Neural cell (in vitro differentiated cells): ENCODE measurements at regions not wholly inside any gene's neighbourhood (a gene's known extent, or its start where the extent isn't known, plus 50 kb on each side); places are given as distances from the start of the nearest gene placed in this dataset.

ENCODE experiments used
- H2AFZ ChIP-seq: fragments of 200-600, 300-800 bp; sonication (generic), shearing (Covaris generic); 2 replicates; pipeline ENCODE4 v1.6.0; 2014; ENCODE audit warnings: low read depth, mild to moderate bottlenecking, antibody characterized with exemption, low read length, moderate library complexity
- H3F3A ChIP-seq: fragments of 200-600 bp; shearing (Covaris generic); 2 replicates; pipeline ENCODE4 v1.6.1; 2016; ENCODE audit warnings: mild to moderate bottlenecking, moderate library complexity, mixed read lengths, antibody characterized with exemption, low read length; ENCODE audit not compliant: insufficient read depth, poor library complexity, severe bottlenecking
- H3K27ac ChIP-seq: fragments of 200-600, 300-800 bp; sonication (generic), shearing (Covaris generic); 2 replicates; pipeline ENCODE4 v1.5.1; 2014; ENCODE audit warnings: mild to moderate bottlenecking, low read length, moderate library complexity
- H3K27me3 ChIP-seq: fragments of 300-800, 200-600 bp; sonication (generic), shearing (Covaris generic); 2 replicates; pipeline ENCODE4 v1.6.0; 2014; ENCODE audit warnings: mild to moderate bottlenecking, low read depth, low read length, moderate library complexity; ENCODE audit not compliant: insufficient read depth
- H3K36me3 ChIP-seq: fragments of 300-800, 200-600 bp; sonication (generic), shearing (Covaris generic); 2 replicates; pipeline ENCODE4 v1.5.1; 2014; ENCODE audit warnings: mild to moderate bottlenecking, antibody characterized with exemption, low read length, moderate library complexity; ENCODE audit not compliant: insufficient read depth
- H3K4me2 ChIP-seq: fragments of 300-800, 200-600 bp; sonication (generic), shearing (Covaris generic); 2 replicates; pipeline ENCODE4 v1.6.0; 2014; ENCODE audit warnings: mild to moderate bottlenecking, low read length
- H3K4me3 ChIP-seq: fragments of 300-800, 200-600 bp; sonication (generic), shearing (Covaris generic); 2 replicates; pipeline ENCODE4 v1.5.1; 2014; ENCODE audit warnings: mild to moderate bottlenecking, low read length, moderate library complexity
- H3K79me2 ChIP-seq: fragments of 200-600 bp; shearing (Covaris generic); replicated peaks from 2 replicates; pipeline ENCODE4 v1.6.0; 2014; ENCODE audit warnings: mild to moderate bottlenecking, low read length, moderate library complexity; ENCODE audit not compliant: insufficient read depth
- H3K9ac ChIP-seq: fragments of 300-800, 200-600 bp; sonication (generic), shearing (Covaris generic); 2 replicates; pipeline ENCODE4 v1.6.1; 2016; ENCODE audit warnings: mild to moderate bottlenecking, low read length, mixed read lengths
- H3K9me2 ChIP-seq: fragments of 200-600 bp; shearing (Covaris generic); 2 replicates; pipeline ENCODE4 v1.6.1; 2016; ENCODE audit warnings: mild to moderate bottlenecking, low read length, mixed read lengths; ENCODE audit not compliant: insufficient read depth
- H3K9me3 ChIP-seq: fragments of 200-600, 300-800 bp; sonication (generic), shearing (Covaris generic); 2 replicates; pipeline ENCODE4 v1.6.1; 2016; ENCODE audit warnings: mild to moderate bottlenecking, mixed run types, low read length, moderate library complexity, mixed read lengths
- H4K20me1 ChIP-seq: fragments of 200-600 bp; shearing (Covaris generic); 2 replicates; pipeline ENCODE4 v1.6.1; 2016; ENCODE audit warnings: mild to moderate bottlenecking, mixed run types; ENCODE audit not compliant: insufficient read depth
- CTCF ChIP-seq: fragments of 450-650 bp; IDR thresholded peaks from 2 replicates; pipeline ENCODE4 v1.5.1; 2014; ENCODE audit warnings: antibody characterized with exemption, mild to moderate bottlenecking, moderate library complexity; ENCODE audit not compliant: poor library complexity, severe bottlenecking
- EP300 ChIP-seq: fragments of 450-650 bp; conservative IDR thresholded peaks from 2 replicates; pipeline ENCODE4 v1.6.1; 2014; ENCODE audit warnings: antibody characterized with exemption, mild to moderate bottlenecking, moderate library complexity; ENCODE audit not compliant: poor library complexity, severe bottlenecking
- EZH2 ChIP-seq: fragments of 200-600, 300-800 bp; shearing (Covaris generic), sonication (generic); IDR thresholded peaks from 2 replicates; pipeline ENCODE4 v1.6.1; 2014; ENCODE audit warnings: antibody characterized with exemption, low read length, borderline replicate concordance, mild to moderate bottlenecking; ENCODE audit not compliant: insufficient read depth, poor library complexity, severe bottlenecking
- MXI1 ChIP-seq: fragments of 450-650 bp; conservative IDR thresholded peaks from 2 replicates; pipeline ENCODE4 v1.6.1; 2014; ENCODE audit warnings: antibody characterized with exemption, mild to moderate bottlenecking; ENCODE audit not compliant: poor library complexity, severe bottlenecking
- POLR2AphosphoS5 ChIP-seq: IDR thresholded peaks from 2 replicates; pipeline ENCODE4 v1.6.1; 2012
- RAD21 ChIP-seq: fragments of 450-650 bp; conservative IDR thresholded peaks from 2 replicates; pipeline ENCODE4 v1.6.1; 2014; ENCODE audit warnings: antibody characterized with exemption, mild to moderate bottlenecking, moderate library complexity
- REST ChIP-seq: IDR thresholded peaks from 2 replicates; pipeline ENCODE4 v1.6.1; 2012; ENCODE audit warnings: borderline replicate concordance
- SMC3 ChIP-seq: fragments of 450-650 bp; conservative IDR thresholded peaks from 2 replicates; pipeline ENCODE4 v1.6.1; 2014; ENCODE audit warnings: antibody characterized with exemption, mild to moderate bottlenecking, moderate library complexity; ENCODE audit not compliant: poor library complexity
- TAF1 ChIP-seq: IDR thresholded peaks from 2 replicates; pipeline ENCODE4 v1.6.1; 2012; ENCODE audit warnings: low read depth

DNA sequence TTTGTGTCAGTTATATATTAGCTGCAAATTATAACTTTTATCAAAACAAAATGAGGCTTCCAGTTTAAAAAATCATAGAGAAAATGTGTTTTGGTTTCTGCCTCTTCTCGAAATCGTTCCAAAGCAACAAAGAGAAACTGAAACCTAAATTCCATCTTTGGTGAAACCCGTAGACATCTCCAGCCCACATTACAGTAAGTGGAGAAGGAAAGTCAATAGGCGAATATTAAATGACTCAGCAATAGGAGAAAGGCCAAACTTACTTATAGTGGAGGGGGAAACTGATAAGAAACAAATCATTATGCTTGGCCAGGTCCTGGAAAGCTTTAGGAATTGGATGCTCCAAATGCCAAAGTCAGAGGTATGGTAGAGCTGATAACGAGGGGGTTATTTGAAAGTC lies 103.0 kb upstream of the SHISA6 start:
- H4K20me1 ChIP-seq, result no peaks in the 10 kb centered on the region
- H3K4me3 ChIP-seq, result no peak overlapping the region
- TF ChIP-seq SMC3 (no peak), MXI1 (no peak), TAF1 (no peak), RAD21 (no peak), CTCF (no peak), EZH2 (no peak), EP300 (no peak), POLR2AphosphoS5 (no peak), REST (no peak)
- no peak overlapping the region for H2AFZ ChIP-seq
- H3K36me3 ChIP-seq, result no peaks in the 10 kb centered on the region
- H3K9me2 ChIP-seq, result no peaks in the 10 kb centered on the region
- no peak overlapping the region for H3K4me2 ChIP-seq
- H3F3A ChIP-seq, result no peaks in the 10 kb centered on the region
- no peaks in the 10 kb centered on the region for H3K79me2 ChIP-seq
- no peaks in the 10 kb centered on the region for H3K9me3 ChIP-seq
- no peak overlapping the region for H3K9ac ChIP-seq
- H3K27me3 ChIP-seq, result no peaks in the 10 kb centered on the region
- H3K27ac ChIP-seq, result no peak overlapping the region

DNA sequence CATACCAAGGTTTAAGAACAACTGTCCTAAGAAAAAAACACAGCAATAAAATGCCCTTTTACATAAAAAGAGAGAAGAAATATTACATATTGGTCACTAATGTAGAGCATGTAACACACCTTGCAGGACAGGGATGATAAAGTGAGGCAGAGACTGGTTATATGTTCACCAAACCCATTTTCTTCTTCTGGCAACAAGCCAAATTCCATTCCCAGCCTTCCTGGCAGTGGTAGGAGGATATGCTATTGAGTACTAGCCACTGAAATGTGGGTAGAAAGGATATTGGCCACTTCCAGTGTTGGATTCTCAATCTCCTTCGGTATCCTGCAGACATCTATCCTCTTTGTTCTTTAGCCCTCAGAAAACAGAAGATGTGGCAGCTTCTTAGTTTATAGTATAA lies 105.2 kb upstream of the SHISA6 start:
- Histone ChIP-seq H3K27me3 (no peaks in the 10 kb centered on the region), H3F3A (no peaks in the 10 kb centered on the region), H3K27ac (no peak overlapping the region), H3K9me3 (no peaks in the 10 kb centered on the region), H4K20me1 (no peaks in the 10 kb centered on the region), H3K9me2 (no peaks in the 10 kb centered on the region), H3K4me2 (no peak overlapping the region), H3K36me3 (no peaks in the 10 kb centered on the region), H3K79me2 (no peaks in the 10 kb centered on the region), H3K9ac (no peak overlapping the region), H2AFZ (no peak overlapping the region), H3K4me3 (no peak overlapping the region)
- TF ChIP-seq POLR2AphosphoS5 (no peak), EP300 (no peak), MXI1 (no peak), TAF1 (no peak), RAD21 (no peak), SMC3 (no peak), CTCF (no peak)
